Breast epithelium (tissue), 3 donors: ENCODE measurements at regions not wholly inside any gene's neighbourhood (a gene's known extent, or its start where the extent isn't known, plus 50 kb on each side); places are given as distances from the start of the nearest gene placed in this dataset.

Experiments used
- CTCF ChIP-seq, 3 donors: fragments of 450-650 bp; IDR thresholded peaks; one replicate each; pipeline ENCODE4 v1.5.1; 2016 to 2017; ENCODE audit warnings: antibody characterized with exemption in 3 of 3, mild to moderate bottlenecking in 3 of 3, moderate library complexity in 3 of 3
- POLR2A ChIP-seq: fragments of 450-650 bp; IDR thresholded peaks from one replicate; pipeline ENCODE4 v1.6.1; 2016; ENCODE audit warnings: antibody characterized with exemption, mild to moderate bottlenecking, moderate library complexity
- POLR2AphosphoS5 ChIP-seq, 3 donors: sonication (generic); formaldehyde crosslinking; IDR thresholded peaks; one replicate each; pipeline ENCODE4 v1.6.1; 2017; ENCODE audit warnings: antibody characterized with exemption in 3 of 3

DNA sequence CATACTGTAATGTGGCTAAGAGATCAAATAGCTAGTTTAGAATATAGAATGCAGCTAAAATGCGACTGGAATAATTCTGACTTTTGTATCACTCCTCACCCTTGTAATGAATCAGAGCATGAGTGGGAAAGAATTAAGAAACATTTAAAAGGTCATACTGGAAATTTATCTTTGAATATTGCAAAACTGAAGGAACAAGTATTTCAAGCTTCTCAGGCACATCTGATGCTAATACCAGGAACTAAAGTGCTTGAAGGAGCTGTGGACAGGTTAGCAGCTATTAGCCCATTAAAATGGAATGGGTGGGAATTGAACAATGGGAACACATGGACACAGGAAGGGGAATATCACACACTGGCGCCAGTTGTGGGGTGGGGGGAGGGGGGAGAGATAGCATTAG lies 144.2 kb upstream of the ZNF91 start:
- TF ChIP-seq CTCF (IDR thresholded peaks at IDR 0.05) (no peak), POLR2A (no peak), POLR2AphosphoS5 (IDR thresholded peaks at IDR 0.05) (no peak)
